Fibroblast of mammary gland (primary cell): ENCODE measurements at regions not wholly inside any gene's neighbourhood (a gene's known extent, or its start where the extent isn't known, plus 50 kb on each side); places are given as distances from the start of the nearest gene placed in this dataset.
A peak's percentile ranks its signal among the peaks of the same experiment; 100 is the strongest.

ENCODE experiments used
- DNase-seq: peaks from one replicate; pipeline ENCODE4 v3.0.0-alpha.2; 2010; ENCODE audit warnings: low read depth
- H3K4me3 ChIP-seq: 2 replicates; pipeline ENCODE4 v1.5.1; 2011; ENCODE audit warnings: low read depth, mild to moderate bottlenecking, low read length, moderate library complexity; ENCODE audit not compliant: control insufficient read depth
- CTCF ChIP-seq: conservative IDR thresholded peaks from 2 replicates; pipeline ENCODE4 v1.5.1; 2011; ENCODE audit warnings: low read depth, low read length, inconsistent platforms; ENCODE audit not compliant: control insufficient read depth, insufficient read depth

- no peak for DNase-seq
- no peak overlapping the region for H3K4me3 ChIP-seq
- no peak for TF ChIP-seq CTCF
Observed at GRCh38 chr2:44881856-44882255, 59.6 kb upstream of the SIX3 start.

- DNase-seq = no peak
- TF ChIP-seq CTCF = no peak
- H3K4me3 ChIP-seq = no peak overlapping the region
Observed at GRCh38 chr2:44883356-44883755, 58.1 kb upstream of the SIX3 start.

- H3K4me3 ChIP-seq = no peak overlapping the region
- no peak for TF ChIP-seq CTCF
Observed at GRCh38 chr2:44884231-44884630, 57.3 kb upstream of the SIX3 start.

GRCh38 chr2:44884677-44885076 lies 56.8 kb upstream of the SIX3 start:
- DNase-seq = no peak
- H3K4me3 ChIP-seq = no peak overlapping the region
- no peak for TF ChIP-seq CTCF

More at GRCh38 chr2:44884231-44884630, 57.3 kb upstream of the SIX3 start:
- no peak for DNase-seq

- no peak for TF ChIP-seq CTCF
- H3K4me3 ChIP-seq = no peak overlapping the region
- peak; percentile 52 for DNase-seq
Observed at GRCh38 chr2:44886414-44886813, 55.1 kb upstream of the SIX3 start.

GRCh38 chr2:44889096-44889495 lies 52.4 kb upstream of the SIX3 start:
- no peak for TF ChIP-seq CTCF
- no peak overlapping the region for H3K4me3 ChIP-seq
- no peak for DNase-seq
